ENCODE measurements at regions not wholly inside any gene's neighbourhood (a gene's known extent, or its start where the extent isn't known, plus 50 kb on each side); places are given as distances from the start of the nearest gene placed in this dataset.

DNA sequence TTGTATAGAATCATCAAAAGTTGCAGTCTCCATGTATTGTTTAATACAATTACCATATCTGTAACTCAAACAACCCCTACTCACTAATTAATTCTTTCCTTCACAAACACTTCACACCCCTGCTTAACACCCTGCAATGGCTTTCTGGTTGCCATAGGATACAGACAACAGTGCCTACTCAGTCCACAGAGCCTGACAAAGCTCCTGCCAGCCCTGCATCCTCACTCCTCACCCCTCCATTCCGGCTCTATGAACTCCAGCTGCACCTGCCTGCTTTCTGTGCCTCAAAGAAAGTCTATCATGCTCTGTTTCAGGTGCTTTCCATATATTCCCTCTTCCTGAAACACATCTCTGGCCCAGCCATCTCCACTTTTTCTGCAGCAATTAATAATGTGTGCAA, 253.4 kb downstream of the HACE1 start:
- peaks cover 7% of the 10 kb centered on the region for H3K4me1 ChIP-seq
- no peaks in the 10 kb centered on the region for H3K9me3 ChIP-seq (replicated peaks)
- DNase-seq, result no peak
- TF ChIP-seq, protein P1, sequence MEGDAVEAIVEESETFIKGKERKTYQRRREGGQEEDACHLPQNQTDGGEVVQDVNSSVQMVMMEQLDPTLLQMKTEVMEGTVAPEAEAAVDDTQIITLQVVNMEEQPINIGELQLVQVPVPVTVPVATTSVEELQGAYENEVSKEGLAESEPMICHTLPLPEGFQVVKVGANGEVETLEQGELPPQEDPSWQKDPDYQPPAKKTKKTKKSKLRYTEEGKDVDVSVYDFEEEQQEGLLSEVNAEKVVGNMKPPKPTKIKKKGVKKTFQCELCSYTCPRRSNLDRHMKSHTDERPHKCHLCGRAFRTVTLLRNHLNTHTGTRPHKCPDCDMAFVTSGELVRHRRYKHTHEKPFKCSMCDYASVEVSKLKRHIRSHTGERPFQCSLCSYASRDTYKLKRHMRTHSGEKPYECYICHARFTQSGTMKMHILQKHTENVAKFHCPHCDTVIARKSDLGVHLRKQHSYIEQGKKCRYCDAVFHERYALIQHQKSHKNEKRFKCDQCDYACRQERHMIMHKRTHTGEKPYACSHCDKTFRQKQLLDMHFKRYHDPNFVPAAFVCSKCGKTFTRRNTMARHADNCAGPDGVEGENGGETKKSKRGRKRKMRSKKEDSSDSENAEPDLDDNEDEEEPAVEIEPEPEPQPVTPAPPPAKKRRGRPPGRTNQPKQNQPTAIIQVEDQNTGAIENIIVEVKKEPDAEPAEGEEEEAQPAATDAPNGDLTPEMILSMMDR (IDR thresholded peaks at IDR 0.05; ENCODE audit: borderline replicate concordance), result no peak
- H3K36me3 ChIP-seq, result no peaks in the 10 kb centered on the region
- intact Hi-C loops (cut with micrococcal nuclease), result no loop called here
- H3K27ac ChIP-seq (replicated peaks), result no peak overlapping the region
- no peak overlapping the region for H3K4me3 ChIP-seq
- no peaks in the 10 kb centered on the region for H3K27me3 ChIP-seq (ENCODE audit: low read depth)

DNA sequence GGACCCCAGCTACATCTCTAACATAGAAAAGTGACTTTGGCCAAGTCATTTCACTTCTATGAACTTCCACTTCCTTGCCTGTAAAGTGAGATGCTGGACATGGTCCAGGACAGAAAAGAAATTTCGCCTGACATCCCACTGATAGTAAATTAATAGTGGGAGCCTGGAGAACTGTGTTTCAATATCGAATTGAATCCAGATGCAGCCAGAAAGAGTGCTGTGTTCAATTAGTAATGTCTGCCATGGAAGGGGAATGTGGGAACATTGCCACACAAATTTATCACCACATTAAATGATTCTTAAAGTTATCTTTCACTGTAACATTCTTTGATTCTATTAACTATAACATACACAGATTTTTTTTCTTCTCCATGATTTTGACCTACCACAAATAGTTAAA, 255.0 kb downstream of the HACE1 start:
- no peak for DNase-seq
- no peaks in the 10 kb centered on the region for H3K9me3 ChIP-seq (replicated peaks)
- no peaks in the 10 kb centered on the region for H3K36me3 ChIP-seq
- H3K27me3 ChIP-seq (ENCODE audit: low read depth), result no peaks in the 10 kb centered on the region
- H3K27ac ChIP-seq (replicated peaks), result no peak overlapping the region
- intact Hi-C loops (cut with micrococcal nuclease), result no loop called here
- no peak overlapping the region for H3K4me3 ChIP-seq
- H3K4me1 ChIP-seq, result peaks cover 14% of the 10 kb centered on the region
- TF ChIP-seq, protein P1 (IDR thresholded peaks at IDR 0.05; ENCODE audit: borderline replicate concordance), result no peak

DNA sequence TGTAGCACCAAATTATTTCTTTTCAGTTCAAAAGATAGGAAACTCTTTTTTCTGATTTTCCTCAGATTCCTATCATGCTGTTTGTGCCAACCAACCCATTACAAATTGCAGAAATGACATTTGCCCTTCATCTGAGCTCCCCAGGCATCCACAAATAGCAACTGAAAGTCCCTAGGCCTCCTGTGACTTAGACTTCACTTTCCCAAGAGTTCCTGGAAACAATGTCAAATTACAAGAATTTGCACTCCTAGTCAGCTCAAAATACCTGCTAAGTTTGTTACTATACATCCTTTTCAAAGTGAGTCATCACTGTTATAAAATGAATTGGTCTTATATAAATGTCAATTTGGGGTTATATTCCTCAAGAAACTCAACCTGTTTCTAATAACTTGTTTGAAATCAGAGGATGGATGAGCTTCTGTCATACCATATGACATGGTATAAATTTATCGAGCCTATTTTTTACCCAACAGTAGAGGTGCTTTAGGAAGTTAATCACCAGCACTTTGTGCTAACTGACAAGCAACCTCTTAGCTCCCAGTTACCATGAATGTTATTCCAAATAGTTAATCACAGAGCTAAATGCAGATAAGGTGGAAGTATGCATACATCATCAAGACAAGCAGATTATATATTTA, 256.5 kb downstream of the HACE1 start:
- Histone ChIP-seq H3K4me3 (no peak overlapping the region), H3K27ac (replicated peaks) (no peak overlapping the region), H3K4me1 (peaks cover 14% of the 10 kb centered on the region), H3K27me3 (ENCODE audit: low read depth) (no peaks in the 10 kb centered on the region), H3K36me3 (no peaks in the 10 kb centered on the region), H3K9me3 (replicated peaks) (no peaks in the 10 kb centered on the region)
- no peak for DNase-seq
- TF ChIP-seq, protein P1 (IDR thresholded peaks at IDR 0.05; ENCODE audit: borderline replicate concordance), result no peak
- intact Hi-C loops (cut with micrococcal nuclease), result no loop called here

DNA sequence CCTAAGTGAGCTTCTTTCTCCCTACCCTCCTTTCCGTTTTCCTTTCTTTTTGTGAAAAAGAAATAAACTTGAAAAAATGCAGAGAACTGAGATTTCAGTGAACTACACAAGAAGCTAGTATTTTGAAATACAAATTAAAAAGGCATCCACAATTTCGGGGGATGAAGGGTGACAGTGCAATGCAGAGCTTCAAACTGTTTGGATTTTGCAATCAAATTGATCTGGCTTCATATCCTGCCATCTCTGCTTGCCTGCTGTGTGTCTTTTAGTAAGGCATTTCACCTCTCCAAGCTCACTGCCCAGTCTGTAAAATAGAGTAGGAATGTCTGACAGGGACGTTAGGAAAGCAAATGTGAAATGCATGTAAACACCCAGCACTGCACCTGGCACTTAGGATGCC, 258.0 kb downstream of the HACE1 start:
- H3K27ac ChIP-seq (replicated peaks), result no peak overlapping the region
- H3K36me3 ChIP-seq, result no peaks in the 10 kb centered on the region
- H3K9me3 ChIP-seq (replicated peaks), result no peaks in the 10 kb centered on the region
- no peak for DNase-seq
- peaks cover 14% of the 10 kb centered on the region for H3K4me1 ChIP-seq
- TF ChIP-seq, protein P1 (IDR thresholded peaks at IDR 0.05; ENCODE audit: borderline replicate concordance), result no peak
- no peaks in the 10 kb centered on the region for H3K27me3 ChIP-seq (ENCODE audit: low read depth)
- intact Hi-C loops (cut with micrococcal nuclease), result no loop called here
- H3K4me3 ChIP-seq, result no peak overlapping the region

DNA sequence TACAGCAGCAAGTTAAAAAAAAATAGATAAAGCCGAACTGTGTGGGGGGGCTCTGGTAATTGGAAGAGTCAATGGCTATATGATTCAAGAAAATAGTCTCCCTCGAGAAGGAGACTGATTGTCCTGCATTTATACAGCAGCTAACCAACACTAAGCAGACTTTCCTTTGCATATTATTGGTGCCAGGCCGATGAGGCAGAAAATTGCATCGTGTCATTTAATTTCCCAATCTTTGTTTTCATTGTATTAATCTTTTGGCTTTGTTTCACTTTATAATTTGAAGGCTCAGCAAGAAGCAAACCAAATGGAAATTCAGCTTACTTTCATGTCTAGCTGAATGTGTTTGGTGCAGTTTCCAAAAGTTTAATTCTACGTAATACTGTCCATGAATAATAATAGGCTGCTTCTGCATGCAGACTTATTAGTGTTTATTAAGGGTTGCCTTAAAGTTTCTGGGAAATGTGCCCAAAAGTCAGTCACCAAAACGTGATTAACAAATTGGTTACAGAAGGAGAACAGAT, 258.5 kb downstream of the HACE1 start:
- no peaks in the 10 kb centered on the region for H3K9me3 ChIP-seq (replicated peaks)
- H3K27ac ChIP-seq (replicated peaks), result no peak overlapping the region
- H3K36me3 ChIP-seq, result no peaks in the 10 kb centered on the region
- no peak for DNase-seq
- peaks cover 14% of the 10 kb centered on the region for H3K4me1 ChIP-seq
- intact Hi-C loops (cut with micrococcal nuclease), result no loop called here
- no peaks in the 10 kb centered on the region for H3K27me3 ChIP-seq (ENCODE audit: low read depth)
- H3K4me3 ChIP-seq, result no peak overlapping the region
- TF ChIP-seq, protein P1 (IDR thresholded peaks at IDR 0.05; ENCODE audit: borderline replicate concordance), result no peak

All from left ventricle myocardium inferior (tissue), 1 donor.